H7 (cell line): ENCODE measurements at regions not wholly inside any gene's neighbourhood (a gene's known extent, or its start where the extent isn't known, plus 50 kb on each side); places are given as distances from the start of the nearest gene placed in this dataset.

Experiments used
- DNase-seq: peaks from one replicate; pipeline ENCODE4 v3.0.0; 2012
- H3K27me3 ChIP-seq: 2 replicates; pipeline ENCODE4 v1.6.0; 2011; ENCODE audit warnings: mild to moderate bottlenecking, low read length; ENCODE audit not compliant: control insufficient read depth, insufficient read depth
- H3K36me3 ChIP-seq: replicated peaks from 2 replicates; pipeline ENCODE4 v1.5.1; 2011; ENCODE audit warnings: low read length; ENCODE audit not compliant: control insufficient read depth, insufficient read depth
- H3K4me3 ChIP-seq: 2 replicates; pipeline ENCODE4 v1.5.1; 2011; ENCODE audit warnings: low read depth, mild to moderate bottlenecking, control low read depth, low read length, moderate library complexity; ENCODE audit not compliant: insufficient read depth

DNA sequence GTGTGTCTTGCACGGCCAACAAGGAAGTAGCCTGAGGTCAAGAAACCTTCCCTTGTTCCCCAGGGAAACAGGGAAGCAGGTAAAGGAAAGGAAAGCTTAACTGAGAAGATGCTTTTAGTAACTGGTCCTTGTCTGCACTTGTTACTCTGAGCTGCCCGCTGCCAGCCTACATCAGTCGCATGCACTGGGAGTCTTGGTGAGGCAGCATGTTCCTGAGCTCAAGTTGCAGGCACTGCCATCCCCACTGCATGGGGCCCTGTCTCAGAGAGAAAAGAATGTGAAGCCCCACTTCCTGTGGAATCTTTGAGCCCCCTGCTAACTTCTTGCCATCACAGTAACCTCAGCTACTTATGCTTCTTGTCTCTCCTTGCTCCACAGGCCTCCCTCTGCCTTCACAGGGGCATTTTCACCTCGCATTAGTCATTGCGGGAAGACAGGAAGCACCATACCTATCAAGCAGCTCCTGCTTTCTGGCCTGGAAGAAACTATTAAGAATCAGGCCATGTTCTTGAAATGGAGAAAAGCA lies 344.1 kb upstream of the ADAMTSL1 start:
- H3K4me3 ChIP-seq = no peak overlapping the region
- no peaks in the 10 kb centered on the region for H3K27me3 ChIP-seq
- DNase-seq = no peak
- H3K36me3 ChIP-seq = no peaks in the 10 kb centered on the region

DNA sequence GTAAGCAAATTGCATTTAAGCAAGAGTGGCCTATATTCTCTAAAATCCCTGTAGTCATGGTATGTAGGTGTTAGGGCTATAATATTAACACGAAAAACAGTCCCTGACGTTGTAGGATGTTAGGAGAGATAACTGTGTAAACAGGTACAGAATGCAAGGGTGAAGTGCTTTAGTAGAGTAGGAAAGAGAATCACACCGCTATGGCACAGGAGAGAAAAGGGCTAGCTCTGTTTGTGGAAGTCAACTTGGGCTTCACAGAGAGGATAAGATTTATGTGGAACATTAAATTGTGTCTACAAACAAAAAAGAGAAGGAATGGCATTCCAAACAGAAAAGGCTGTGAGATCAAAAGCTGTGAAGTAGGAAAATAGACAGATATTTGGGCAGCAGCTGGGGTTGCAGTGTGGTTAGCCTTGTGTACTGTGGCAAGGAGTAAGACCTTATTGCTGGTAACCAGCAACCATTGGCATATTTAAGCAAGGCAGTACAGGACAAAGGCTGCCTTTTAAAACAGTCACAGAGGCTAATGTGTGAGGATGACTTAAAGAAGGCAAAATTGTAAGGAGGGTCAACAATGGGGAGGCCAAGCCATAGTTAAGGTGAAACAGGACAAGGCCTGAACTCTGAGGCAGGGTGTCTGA lies 337.5 kb upstream of the ADAMTSL1 start:
- no peaks in the 10 kb centered on the region for H3K27me3 ChIP-seq
- no peaks in the 10 kb centered on the region; the same call in 1 of the 2 replicates for H3K36me3 ChIP-seq
- no peak for DNase-seq
- no peak overlapping the region for H3K4me3 ChIP-seq

- no peaks in the 10 kb centered on the region; the same call in 1 of the 2 replicates for H3K36me3 ChIP-seq
- no peak for DNase-seq
- no peak overlapping the region for H3K4me3 ChIP-seq
- H3K27me3 ChIP-seq = no peaks in the 10 kb centered on the region
Observed at GRCh38 chr9:18137815-18138214, 336.1 kb upstream of the ADAMTSL1 start.

DNA sequence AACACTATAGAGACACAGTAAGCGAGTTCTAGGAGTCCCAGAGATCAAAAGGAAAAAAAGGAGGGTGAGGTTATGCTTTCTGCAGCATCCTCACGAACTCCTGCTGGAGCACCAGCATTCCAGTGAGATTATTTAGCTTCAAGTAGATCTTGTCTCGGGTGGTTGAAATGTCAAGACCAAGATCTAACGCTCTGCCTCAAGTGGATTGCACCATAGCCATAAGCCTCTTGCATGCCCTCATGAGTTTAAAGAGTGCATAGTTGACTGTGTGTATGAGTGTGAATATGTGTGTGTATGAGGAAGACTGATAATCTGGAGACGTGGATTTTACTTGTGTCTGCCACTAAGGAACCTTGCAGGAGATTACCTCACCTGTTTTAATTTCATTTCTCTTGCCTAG lies 335.3 kb upstream of the ADAMTSL1 start:
- Histone ChIP-seq H3K4me3 (no peak overlapping the region), H3K36me3 (no peaks in the 10 kb centered on the region; the same call in 1 of the 2 replicates), H3K27me3 (no peaks in the 10 kb centered on the region)
- DNase-seq = no peak

- Histone ChIP-seq H3K27me3 (no peaks in the 10 kb centered on the region), H3K4me3 (no peak overlapping the region), H3K36me3 (no peaks in the 10 kb centered on the region; the same call in 1 of the 2 replicates)
- DNase-seq = no peak
Observed at GRCh38 chr9:18141681-18142080, 332.3 kb upstream of the ADAMTSL1 start.

GRCh38 chr9:18143073-18143745 lies 330.7 kb upstream of the ADAMTSL1 start:
- Histone ChIP-seq H3K36me3 (no peaks in the 10 kb centered on the region; the same call in 1 of the 2 replicates), H3K4me3 (no peak overlapping the region), H3K27me3 (no peaks in the 10 kb centered on the region)
- peak; percentile 2 for DNase-seq

DNA sequence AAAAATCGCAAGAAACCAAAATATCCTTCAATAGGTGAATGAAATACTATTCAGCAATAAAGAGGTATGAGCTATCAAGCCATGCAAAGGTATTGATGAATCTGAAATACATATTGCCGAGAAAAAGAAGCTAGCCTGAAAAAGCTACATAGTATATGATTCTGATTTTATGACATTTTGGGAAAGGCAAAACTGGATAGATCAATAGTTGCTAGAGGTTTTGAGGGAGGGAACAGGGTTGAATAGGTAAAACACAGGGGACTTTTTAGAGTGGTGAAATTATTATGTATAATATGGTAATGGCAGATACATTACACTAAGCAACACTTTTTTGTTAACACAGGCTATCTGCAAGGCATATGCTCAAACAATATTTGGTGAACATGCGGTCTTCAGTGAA lies 327.6 kb upstream of the ADAMTSL1 start:
- H3K27me3 ChIP-seq = no peaks in the 10 kb centered on the region
- no peak overlapping the region for H3K4me3 ChIP-seq
- no peak for DNase-seq
- H3K36me3 ChIP-seq = no peaks in the 10 kb centered on the region

GRCh38 chr9:18149471-18150011 lies 324.4 kb upstream of the ADAMTSL1 start:
- Histone ChIP-seq H3K4me3 (no peak overlapping the region), H3K36me3 (no peaks in the 10 kb centered on the region), H3K27me3 (no peaks in the 10 kb centered on the region)
- no peak for DNase-seq

GRCh38 chr9:18154661-18155060 lies 319.3 kb upstream of the ADAMTSL1 start:
- no peaks in the 10 kb centered on the region for H3K27me3 ChIP-seq
- H3K36me3 ChIP-seq = no peaks in the 10 kb centered on the region
- H3K4me3 ChIP-seq = no peak overlapping the region
- no peak for DNase-seq

GRCh38 chr9:18159254-18159653 lies 314.7 kb upstream of the ADAMTSL1 start:
- no peak for DNase-seq
- H3K27me3 ChIP-seq = no peaks in the 10 kb centered on the region
- no peak overlapping the region for H3K4me3 ChIP-seq
- H3K36me3 ChIP-seq = no peaks in the 10 kb centered on the region

DNA sequence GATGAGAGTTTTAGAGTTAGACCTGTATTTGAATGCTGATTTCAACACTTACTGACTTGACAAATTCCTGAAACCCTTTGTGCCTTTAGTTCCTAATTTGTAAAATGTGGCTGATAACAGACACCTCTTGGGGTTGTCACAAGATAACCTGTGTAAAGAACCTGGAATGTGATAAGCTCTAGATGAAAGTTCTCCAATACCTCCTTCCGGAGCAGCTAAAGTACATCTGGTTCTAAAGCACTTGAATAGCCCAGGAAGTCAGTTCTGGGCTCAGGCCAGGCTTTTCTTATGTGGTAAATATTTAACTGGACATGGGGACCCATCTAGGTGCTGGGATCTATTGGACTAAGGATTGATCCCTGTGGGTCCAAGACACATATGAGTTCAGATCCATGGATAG lies 310.8 kb upstream of the ADAMTSL1 start:
- Histone ChIP-seq H3K27me3 (no peaks in the 10 kb centered on the region), H3K36me3 (no peaks in the 10 kb centered on the region), H3K4me3 (no peak overlapping the region)
- no peak for DNase-seq

- H3K4me3 ChIP-seq = no peak overlapping the region
- no peaks in the 10 kb centered on the region for H3K36me3 ChIP-seq
- DNase-seq = no peak
- H3K27me3 ChIP-seq = no peaks in the 10 kb centered on the region
Observed at GRCh38 chr9:18167733-18168132, 306.2 kb upstream of the ADAMTSL1 start.

GRCh38 chr9:18173923-18174322 lies 300.0 kb upstream of the ADAMTSL1 start:
- Histone ChIP-seq H3K4me3 (no peak overlapping the region), H3K27me3 (no peaks in the 10 kb centered on the region), H3K36me3 (no peaks in the 10 kb centered on the region)
- DNase-seq = no peak

- Histone ChIP-seq H3K27me3 (no peaks in the 10 kb centered on the region), H3K4me3 (no peak overlapping the region), H3K36me3 (no peaks in the 10 kb centered on the region)
- no peak for DNase-seq
Observed at GRCh38 chr9:18182636-18183035, 291.3 kb upstream of the ADAMTSL1 start.

- Histone ChIP-seq H3K36me3 (no peaks in the 10 kb centered on the region), H3K4me3 (no peak overlapping the region), H3K27me3 (no peaks in the 10 kb centered on the region)
- DNase-seq = no peak
Observed at GRCh38 chr9:18183974-18184373, 290.0 kb upstream of the ADAMTSL1 start.
